ENCODE measurements at regions not wholly inside any gene's neighbourhood (a gene's known extent, or its start where the extent isn't known, plus 50 kb on each side); places are given as distances from the start of the nearest gene placed in this dataset.
A peak's percentile ranks its signal among the peaks of the same experiment; 100 is the strongest.

DNA sequence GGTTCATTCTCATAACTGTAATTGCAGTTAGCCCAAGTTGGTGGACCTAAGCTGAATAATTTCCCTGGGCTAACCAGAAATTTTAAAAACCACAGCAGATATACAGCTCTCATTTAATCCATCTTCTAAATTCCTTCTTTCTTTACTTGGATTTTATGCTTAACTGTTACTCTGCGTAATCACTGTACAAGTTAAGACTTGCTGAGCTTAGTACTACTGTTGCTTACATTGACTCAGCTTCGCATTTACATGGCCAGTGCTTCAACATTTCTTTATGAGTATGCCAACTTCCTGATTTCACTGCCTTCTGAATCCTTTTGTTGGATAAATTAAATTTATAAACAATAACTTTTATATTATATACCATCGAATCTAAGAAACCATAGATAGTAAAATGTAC lies 147.4 kb downstream of the SLC38A4 start:
- WGBS: 64% methylated on average over 3 of the region's 3 CpGs
- H3K4me3 ChIP-seq (ENCODE audit: low read depth, low read length): no peak overlapping the region
- H3K36me3 ChIP-seq (ENCODE audit: insufficient read depth): no peaks in the 10 kb centered on the region

DNA sequence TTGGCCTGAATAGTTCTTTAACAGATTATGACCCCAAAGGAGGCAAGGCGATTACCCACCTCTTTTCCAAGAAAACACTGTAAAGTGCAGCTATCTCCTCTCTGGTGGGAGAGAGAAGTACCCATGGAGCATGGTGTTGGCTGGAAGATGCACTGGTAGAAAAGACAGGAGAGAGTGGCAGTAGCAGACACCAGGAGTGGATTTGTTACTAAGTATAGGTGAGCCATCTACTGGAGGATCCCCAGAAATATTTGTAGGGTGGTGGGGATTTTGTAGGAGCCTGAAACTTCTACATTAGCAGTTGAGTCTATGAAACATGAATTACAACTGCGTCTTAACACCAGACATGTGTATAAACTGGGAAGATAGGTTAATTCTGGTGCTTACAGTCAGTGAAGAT lies 148.0 kb downstream of the SLC38A4 start:
- Histone ChIP-seq H3K36me3 (ENCODE audit: insufficient read depth) (no peaks in the 10 kb centered on the region), H3K27ac (ENCODE audit: low read depth) (no peak overlapping the region), H3K4me3 (ENCODE audit: low read depth, low read length) (no peak overlapping the region), H3K4me1 (ENCODE audit: insufficient read depth) (no peaks in the 10 kb centered on the region)
- 83% methylated on average over 2 of the region's 2 CpGs for WGBS
- no peak for DNase-seq (ENCODE audit: extremely low spot score)

More for the DNA sequence above, 147.4 kb downstream of the SLC38A4 start:
- DNase-seq (ENCODE audit: extremely low spot score): no peak
- Histone ChIP-seq H3K4me1 (ENCODE audit: insufficient read depth) (no peaks in the 10 kb centered on the region), H3K27ac (ENCODE audit: low read depth) (no peak overlapping the region)

DNA sequence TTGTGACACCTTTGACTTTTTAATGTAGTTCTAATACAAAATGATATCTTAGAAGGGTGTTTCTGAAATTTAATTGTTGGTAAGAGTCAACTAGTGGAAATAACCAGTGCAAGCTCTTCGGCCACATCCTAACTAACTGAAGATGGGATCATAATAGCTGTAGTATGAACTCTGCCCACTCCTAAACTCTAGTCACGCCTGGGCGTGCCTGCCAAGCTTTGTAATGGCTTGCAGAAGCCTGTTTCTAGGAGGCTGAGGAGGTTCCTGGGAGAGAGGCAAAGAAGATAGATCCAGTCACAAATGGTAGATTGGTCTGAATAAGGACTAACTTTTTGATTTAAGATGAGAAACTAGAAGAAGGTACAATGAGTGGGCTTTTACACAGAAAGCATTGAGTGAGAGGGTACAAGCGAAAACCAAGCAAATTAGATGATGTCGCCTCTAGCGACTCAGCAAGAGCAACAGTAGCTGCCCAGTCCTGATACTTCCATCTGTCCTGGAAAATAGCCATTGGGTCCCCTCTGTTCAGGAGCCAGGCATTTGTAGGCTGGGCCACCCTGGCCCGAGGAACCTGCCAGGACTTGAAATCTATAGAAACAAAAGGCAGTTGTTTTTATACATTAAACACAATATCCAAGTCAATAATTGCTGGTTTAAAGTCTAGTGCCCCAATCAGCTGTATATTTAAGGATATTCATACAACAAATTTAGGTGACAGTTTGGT lies 148.8 kb downstream of the SLC38A4 start:
- Histone ChIP-seq H3K36me3 (ENCODE audit: insufficient read depth) (no peaks in the 10 kb centered on the region), H3K27ac (ENCODE audit: low read depth) (no peak overlapping the region), H3K4me3 (ENCODE audit: low read depth, low read length) (no peak overlapping the region), H3K4me1 (ENCODE audit: insufficient read depth) (no peaks in the 10 kb centered on the region)
- WGBS: 88% methylated on average over 7 of the region's 7 CpGs
- DNase-seq (ENCODE audit: extremely low spot score): no peak

DNA sequence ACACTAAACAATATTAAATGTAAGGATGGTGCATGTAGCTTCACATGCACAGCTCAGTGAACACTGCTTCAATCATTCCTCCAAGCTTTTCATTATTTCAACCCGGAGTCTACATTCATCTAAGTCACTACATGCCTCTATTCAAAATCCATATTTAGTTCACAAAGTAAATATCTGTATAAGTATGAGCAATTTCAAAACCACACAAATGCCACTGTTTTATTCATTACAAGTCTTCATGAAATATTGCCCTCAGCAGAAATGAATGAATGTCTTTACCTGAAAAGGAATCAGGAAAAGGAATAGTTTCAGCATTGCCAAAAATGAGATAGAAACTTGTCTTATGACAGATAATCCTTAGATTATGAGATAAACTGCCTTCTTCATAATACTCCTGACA lies 149.4 kb downstream of the SLC38A4 start:
- H3K36me3 ChIP-seq (ENCODE audit: insufficient read depth): no peaks in the 10 kb centered on the region
- H3K4me3 ChIP-seq (ENCODE audit: low read depth, low read length): no peak overlapping the region
- DNase-seq (ENCODE audit: extremely low spot score): no peak
- no peaks in the 10 kb centered on the region for H3K4me1 ChIP-seq (ENCODE audit: insufficient read depth)
- no peak overlapping the region for H3K27ac ChIP-seq (ENCODE audit: low read depth)
- WGBS: 73% methylated on average over 1 of the region's 1 CpG

DNA sequence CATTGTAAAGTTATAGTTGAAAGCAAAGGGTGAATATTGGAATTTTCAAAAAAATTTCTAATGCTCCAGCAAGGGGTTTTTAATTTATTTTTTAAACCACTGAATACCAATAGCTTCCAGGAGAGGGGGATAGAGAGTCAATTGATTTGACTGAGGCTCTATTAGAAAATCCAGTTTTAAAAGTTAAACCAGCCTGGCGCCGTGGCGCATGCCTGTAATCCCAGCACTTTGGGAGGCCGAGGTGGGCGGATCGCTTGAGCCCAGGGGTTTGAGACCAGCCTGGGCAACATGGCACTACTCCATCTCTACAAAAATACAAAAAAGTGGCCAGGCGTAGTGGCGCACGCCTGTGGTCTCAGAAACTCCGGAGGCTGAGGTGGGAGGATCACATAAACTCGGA lies 150.1 kb downstream of the SLC38A4 start:
- H3K4me3 ChIP-seq (ENCODE audit: low read depth, low read length): no peak overlapping the region
- 51% methylated on average over 11 of the region's 11 CpGs for WGBS
- no peak overlapping the region for H3K27ac ChIP-seq (ENCODE audit: low read depth)
- DNase-seq (ENCODE audit: extremely low spot score): no peak
- H3K4me1 ChIP-seq (ENCODE audit: insufficient read depth): no peaks in the 10 kb centered on the region
- H3K36me3 ChIP-seq (ENCODE audit: insufficient read depth): no peaks in the 10 kb centered on the region

DNA sequence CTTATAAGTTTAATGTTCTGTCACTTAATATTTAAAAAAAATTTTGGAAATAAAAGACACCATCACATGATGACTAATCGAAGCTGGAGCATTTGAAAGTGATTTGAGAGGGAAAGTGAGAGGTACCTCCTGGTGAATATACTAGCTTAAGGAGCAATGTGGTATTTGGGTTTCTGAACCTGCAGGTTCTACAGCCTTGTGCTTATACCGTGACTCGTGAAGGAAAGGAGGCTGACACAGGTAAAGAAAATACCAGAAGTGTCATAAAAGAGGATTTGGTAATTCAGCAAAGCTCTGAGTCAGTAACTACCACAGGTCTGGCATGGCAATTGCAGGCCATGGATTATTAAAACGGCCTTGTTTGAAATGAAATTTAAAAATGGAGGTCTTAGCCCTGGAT lies 151.0 kb downstream of the SLC38A4 start:
- Histone ChIP-seq H3K36me3 (ENCODE audit: insufficient read depth) (no peaks in the 10 kb centered on the region), H3K4me1 (ENCODE audit: insufficient read depth) (no peaks in the 10 kb centered on the region), H3K27ac (ENCODE audit: low read depth) (no peak overlapping the region), H3K4me3 (ENCODE audit: low read depth, low read length) (no peak overlapping the region)
- no peak for DNase-seq (ENCODE audit: extremely low spot score)
- WGBS: 84% methylated on average over 4 of the region's 4 CpGs

DNA sequence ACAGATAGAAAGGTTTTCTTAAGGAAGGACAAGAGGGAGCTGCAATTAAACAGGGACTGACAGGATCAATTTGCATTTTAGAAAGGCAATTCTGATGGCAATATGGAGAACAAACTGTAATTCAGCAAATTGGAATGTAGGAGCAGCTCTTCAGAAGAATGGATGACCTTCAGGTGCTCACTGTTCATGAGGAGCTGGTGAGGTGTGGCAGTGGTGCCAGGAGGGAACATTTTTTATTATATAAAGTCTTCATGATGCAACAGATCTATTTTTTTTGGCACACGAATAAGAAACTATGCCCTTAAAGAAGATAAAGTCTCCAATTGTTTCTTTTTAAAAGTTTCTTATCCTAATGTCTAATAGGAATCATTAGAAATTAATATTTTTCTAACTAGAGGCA lies 151.7 kb downstream of the SLC38A4 start:
- no peak overlapping the region for H3K27ac ChIP-seq (ENCODE audit: low read depth)
- no peaks in the 10 kb centered on the region for H3K4me1 ChIP-seq (ENCODE audit: insufficient read depth)
- H3K36me3 ChIP-seq (ENCODE audit: insufficient read depth): no peaks in the 10 kb centered on the region
- no peak overlapping the region for H3K4me3 ChIP-seq (ENCODE audit: low read depth, low read length)
- WGBS: 80% methylated on average over 1 of the region's 1 CpG
- DNase-seq (ENCODE audit: extremely low spot score): no peak

DNA sequence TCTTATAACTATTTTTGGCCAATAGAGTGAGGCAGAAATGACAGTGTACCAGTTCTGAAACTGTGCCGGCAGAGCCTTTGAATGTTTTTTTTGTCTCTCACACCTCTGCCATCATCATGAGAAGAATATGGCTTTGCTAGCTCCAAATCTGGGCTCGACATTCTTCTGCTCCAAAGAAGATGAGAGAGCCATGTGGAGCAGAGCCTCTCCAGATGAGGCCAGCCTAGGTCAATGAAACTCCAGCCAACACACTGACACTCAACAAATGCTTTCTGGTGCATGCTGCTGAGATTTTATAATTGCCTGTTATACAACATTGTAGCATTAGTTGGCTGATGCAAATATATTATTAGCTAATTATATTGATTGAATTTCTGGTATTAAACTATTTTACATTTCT lies 154.7 kb downstream of the SLC38A4 start:
- WGBS: 61% methylated on average over 2 of the region's 2 CpGs
- no peak overlapping the region for H3K27ac ChIP-seq (ENCODE audit: low read depth)
- no peak for DNase-seq (ENCODE audit: extremely low spot score)
- H3K36me3 ChIP-seq (ENCODE audit: insufficient read depth): no peaks in the 10 kb centered on the region
- H3K4me3 ChIP-seq (ENCODE audit: low read depth, low read length): no peak overlapping the region
- no peaks in the 10 kb centered on the region for H3K4me1 ChIP-seq (ENCODE audit: insufficient read depth)

DNA sequence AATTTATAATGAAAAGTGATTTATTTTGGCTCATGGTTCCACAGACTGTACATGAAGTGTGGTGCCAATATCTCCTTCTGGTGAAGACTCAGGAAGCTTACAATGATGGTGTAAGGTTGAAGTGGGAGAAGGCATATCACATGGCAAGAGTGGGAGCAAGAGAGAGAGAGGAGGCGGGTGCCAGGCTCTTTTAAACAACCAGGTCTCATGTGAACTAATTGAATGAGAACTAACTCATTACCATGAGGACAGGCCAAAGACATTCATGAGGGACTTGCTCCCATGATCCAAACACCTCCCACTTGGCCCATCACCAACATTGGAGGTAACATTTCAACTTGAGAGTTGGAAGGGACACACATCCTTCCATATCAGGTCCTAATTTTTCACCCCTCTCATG lies 155.2 kb downstream of the SLC38A4 start:
- Histone ChIP-seq H3K36me3 (ENCODE audit: insufficient read depth) (no peaks in the 10 kb centered on the region), H3K4me3 (ENCODE audit: low read depth, low read length) (no peak overlapping the region), H3K27ac (ENCODE audit: low read depth) (no peak overlapping the region), H3K4me1 (ENCODE audit: insufficient read depth) (no peaks in the 10 kb centered on the region)
- DNase-seq (ENCODE audit: extremely low spot score): no peak
- 95% methylated on average over 1 of the region's 1 CpG for WGBS

DNA sequence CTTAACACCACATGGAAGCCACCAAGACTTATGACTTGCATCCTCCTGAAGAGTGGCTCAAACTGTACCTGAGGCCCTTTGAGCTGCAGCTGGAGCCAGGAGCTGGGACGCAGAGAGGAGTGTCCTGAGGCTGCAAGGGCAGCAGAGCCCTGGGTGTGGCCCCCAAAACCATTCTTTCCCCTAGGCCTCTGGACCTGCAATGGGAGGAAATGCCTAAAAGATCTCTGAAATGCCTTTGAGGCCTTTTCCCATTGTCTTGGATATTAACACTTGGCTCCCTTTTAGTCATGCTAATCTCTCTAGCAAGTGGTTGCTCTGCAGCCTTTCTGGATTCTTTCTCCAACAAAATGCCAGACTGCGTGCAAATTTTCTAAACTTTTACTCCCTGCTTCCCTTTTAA lies 156.1 kb downstream of the SLC38A4 start:
- Histone ChIP-seq H3K4me1 (ENCODE audit: insufficient read depth) (no peaks in the 10 kb centered on the region), H3K4me3 (ENCODE audit: low read depth, low read length) (no peak overlapping the region), H3K36me3 (ENCODE audit: insufficient read depth) (no peaks in the 10 kb centered on the region), H3K27ac (ENCODE audit: low read depth) (no peak overlapping the region)
- 77% methylated on average over 2 of the region's 2 CpGs for WGBS
- no peak for DNase-seq (ENCODE audit: extremely low spot score)

DNA sequence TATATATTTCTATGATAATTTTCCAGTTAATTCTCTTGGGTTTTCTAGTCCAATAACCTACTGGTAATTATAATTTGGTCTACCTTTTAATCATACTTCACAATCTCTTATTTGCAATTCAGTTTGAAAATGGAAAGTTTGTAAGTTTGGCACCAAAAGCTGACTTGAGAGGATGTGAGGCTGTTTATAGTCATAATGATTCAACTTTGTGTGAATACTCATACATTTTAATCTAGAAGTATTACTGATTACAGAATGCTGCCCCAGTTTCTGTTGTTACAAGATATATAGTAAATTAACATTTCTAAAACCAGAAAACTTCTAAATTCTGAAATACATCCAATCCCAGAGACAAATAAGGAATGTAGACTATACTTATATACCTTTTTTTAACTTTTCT lies 158.2 kb downstream of the SLC38A4 start:
- DNase-seq (ENCODE audit: extremely low spot score): no peak
- no peak overlapping the region for H3K4me3 ChIP-seq (ENCODE audit: low read depth, low read length)
- H3K36me3 ChIP-seq (ENCODE audit: insufficient read depth): no peaks in the 10 kb centered on the region
- no peaks in the 10 kb centered on the region for H3K4me1 ChIP-seq (ENCODE audit: insufficient read depth)
- H3K27ac ChIP-seq (ENCODE audit: low read depth): no peak overlapping the region

DNA sequence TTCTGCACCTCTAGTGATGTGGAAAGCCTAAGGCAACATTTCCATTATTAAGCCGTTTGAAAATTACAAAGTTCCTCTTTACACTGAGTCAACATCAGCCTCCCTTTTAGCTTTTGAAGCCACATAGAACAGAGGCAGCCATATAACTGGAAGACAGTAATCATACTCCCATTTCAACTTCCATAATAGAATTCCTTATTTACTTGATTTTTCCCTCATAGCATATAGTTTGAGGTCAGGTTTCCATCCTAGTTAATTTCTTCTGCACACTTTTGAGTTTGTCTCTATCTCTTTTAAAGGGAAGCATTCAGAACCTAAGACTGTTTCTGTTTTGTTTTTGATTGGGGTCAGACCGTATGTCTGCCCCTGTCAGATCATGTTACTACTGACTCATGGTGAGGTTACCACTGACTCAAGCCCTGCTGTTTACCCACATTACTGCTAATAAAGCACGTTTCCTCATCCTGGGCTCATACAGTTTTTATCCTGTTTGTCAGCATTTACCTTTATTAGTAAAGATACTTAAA lies 161.0 kb downstream of the SLC38A4 start:
- no peak for DNase-seq (ENCODE audit: extremely low spot score)
- no peaks in the 10 kb centered on the region for H3K4me1 ChIP-seq (ENCODE audit: insufficient read depth)
- H3K36me3 ChIP-seq (ENCODE audit: insufficient read depth): no peaks in the 10 kb centered on the region
- H3K4me3 ChIP-seq (ENCODE audit: low read depth, low read length): no peak overlapping the region
- 46% methylated on average over 3 of the region's 3 CpGs for WGBS
- peak overlapping the region; percentile 10 for H3K27ac ChIP-seq (ENCODE audit: low read depth)

DNA sequence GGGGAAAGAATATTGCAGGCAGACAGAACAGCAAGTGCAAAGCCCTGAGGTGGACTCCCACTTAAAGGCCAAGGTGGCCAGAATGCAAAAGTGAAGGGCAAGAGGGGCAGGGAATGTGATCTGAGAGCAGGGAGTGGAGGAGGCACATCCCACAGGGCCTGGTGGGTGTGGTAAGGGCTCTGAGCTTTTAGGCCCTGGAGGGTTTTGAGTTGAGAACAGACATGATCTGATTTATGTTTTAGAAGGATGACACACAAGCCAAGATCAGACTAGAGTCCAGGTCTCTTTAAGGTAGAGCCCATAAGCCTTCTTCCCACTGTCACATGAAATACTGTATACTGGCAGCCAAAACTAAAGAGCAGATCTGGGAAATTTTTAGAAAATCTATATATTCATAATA lies 162.5 kb downstream of the SLC38A4 start:
- H3K27ac ChIP-seq (ENCODE audit: low read depth): no peak overlapping the region
- H3K36me3 ChIP-seq (ENCODE audit: insufficient read depth): no peaks in the 10 kb centered on the region
- no peaks in the 10 kb centered on the region for H3K4me1 ChIP-seq (ENCODE audit: insufficient read depth)
- no peak for DNase-seq (ENCODE audit: extremely low spot score)
- no peak overlapping the region for H3K4me3 ChIP-seq (ENCODE audit: low read depth, low read length)

DNA sequence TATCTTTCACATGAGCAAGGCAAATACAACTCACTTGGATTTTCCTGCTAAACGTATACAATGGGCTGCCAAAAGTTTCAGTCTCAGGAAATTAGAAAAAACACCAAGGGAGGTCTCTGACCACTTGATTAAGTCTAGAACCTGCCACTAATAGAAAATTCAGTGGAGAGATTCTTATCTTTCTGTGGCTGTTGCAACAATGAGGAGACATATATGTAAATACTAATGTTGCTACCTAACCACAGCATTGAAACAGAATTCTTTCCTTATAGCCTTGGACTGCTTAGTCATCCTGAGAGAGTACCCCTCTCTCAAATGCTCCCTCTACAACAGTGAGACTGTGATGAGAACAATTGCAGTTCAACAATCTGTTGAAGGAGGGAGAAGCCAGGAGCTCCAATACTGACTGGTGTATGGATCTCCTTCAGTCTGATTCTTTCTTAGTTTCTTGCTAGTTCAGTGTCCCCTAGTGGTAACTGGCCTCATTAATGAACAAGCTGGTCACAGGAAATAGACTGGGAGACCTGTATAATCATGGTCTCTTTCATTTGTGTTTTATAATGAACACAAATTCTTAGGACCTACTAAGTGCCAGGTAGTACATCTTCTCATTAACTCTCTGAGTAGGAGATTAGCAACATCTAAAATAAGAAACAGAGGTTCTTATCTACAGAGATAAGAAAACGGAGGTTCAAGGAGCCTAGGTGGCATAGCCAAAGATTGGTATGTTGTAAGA lies 164.5 kb downstream of the SLC38A4 start:
- Histone ChIP-seq H3K4me1 (ENCODE audit: insufficient read depth) (no peaks in the 10 kb centered on the region), H3K27ac (ENCODE audit: low read depth) (no peak overlapping the region), H3K36me3 (ENCODE audit: insufficient read depth) (no peaks in the 10 kb centered on the region), H3K4me3 (ENCODE audit: low read depth, low read length) (no peak overlapping the region)
- WGBS: 21% methylated on average over 2 of the region's 2 CpGs
- DNase-seq (ENCODE audit: extremely low spot score): no peak
